ENCODE measurements at regions not wholly inside any gene's neighbourhood (a gene's known extent, or its start where the extent isn't known, plus 50 kb on each side); places are given as distances from the start of the nearest gene placed in this dataset.

DNA sequence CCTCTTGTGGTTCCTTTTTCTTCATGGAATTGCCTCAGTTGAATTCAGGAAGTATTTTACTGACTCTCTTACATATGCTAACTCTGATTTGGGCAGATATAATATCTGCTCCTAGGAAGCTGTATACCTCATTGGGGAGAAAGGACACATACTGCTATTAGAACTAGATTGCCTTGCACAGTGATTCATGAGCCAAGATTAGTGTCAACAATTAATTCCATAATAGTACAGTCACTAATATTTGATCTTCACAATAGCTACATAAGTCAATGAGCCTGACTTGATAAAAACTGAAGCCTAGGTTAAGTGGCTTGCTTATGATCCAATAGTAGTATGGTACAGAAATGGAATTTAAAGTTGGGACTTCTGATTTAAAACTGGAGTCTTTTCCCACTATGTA, 127.6 kb downstream of the ETAA1 start:
- no peak overlapping the region for H3K27ac Mint-ChIP-seq
- no peaks in the 10 kb centered on the region for H3K27me3 Mint-ChIP-seq (ENCODE audit: low read depth in 3 of 3)
- H3K4me3 ChIP-seq (replicated peaks in 1 of 3; ENCODE audit: low read depth in 2 of 3, low read length in 3 of 3): no peak overlapping the region
- H3K4me1 ChIP-seq (ENCODE audit: control insufficient read depth in 1 of 2, insufficient read depth in 2 of 2, low read length in 2 of 2): no peaks in the 10 kb centered on the region
- no peak overlapping the region for H3K4me2 ChIP-seq (replicated peaks; ENCODE audit: extremely low read depth, low read length, poor library complexity, severe bottlenecking)
- no peaks in the 10 kb centered on the region for H3K4me1 Mint-ChIP-seq
- intact Hi-C loops (cut with micrococcal nuclease): no loop called here
- H3K9me3 ChIP-seq (replicated peaks in 1 of 2; ENCODE audit: control insufficient read depth in 1 of 2, insufficient read depth in 1 of 2, low read length in 2 of 2): peaks cover 0 to 4% of the 10 kb centered on the region in 2 donors
- H3K9ac ChIP-seq (ENCODE audit: insufficient read depth, low read length, poor library complexity, severe bottlenecking): no peak overlapping the region
- H3K9me3 Mint-ChIP-seq: peaks cover 0 to 14% (median 3%) of the 10 kb centered on the region in 7 donors
- H3K27ac ChIP-seq (ENCODE audit: low read depth in 1 of 2, low read length in 2 of 2): no peak overlapping the region
- no peaks in the 10 kb centered on the region for H3K79me2 ChIP-seq (ENCODE audit: insufficient read depth, low read length)
- DNase-seq: no peak
- H3K36me3 ChIP-seq (replicated peaks in 1 of 2; ENCODE audit: control insufficient read depth in 1 of 2, insufficient read depth in 2 of 2, low read length in 2 of 2): no peaks in the 10 kb centered on the region
- no peaks in the 10 kb centered on the region for H3K36me3 Mint-ChIP-seq
- TF ChIP-seq, protein P1, sequence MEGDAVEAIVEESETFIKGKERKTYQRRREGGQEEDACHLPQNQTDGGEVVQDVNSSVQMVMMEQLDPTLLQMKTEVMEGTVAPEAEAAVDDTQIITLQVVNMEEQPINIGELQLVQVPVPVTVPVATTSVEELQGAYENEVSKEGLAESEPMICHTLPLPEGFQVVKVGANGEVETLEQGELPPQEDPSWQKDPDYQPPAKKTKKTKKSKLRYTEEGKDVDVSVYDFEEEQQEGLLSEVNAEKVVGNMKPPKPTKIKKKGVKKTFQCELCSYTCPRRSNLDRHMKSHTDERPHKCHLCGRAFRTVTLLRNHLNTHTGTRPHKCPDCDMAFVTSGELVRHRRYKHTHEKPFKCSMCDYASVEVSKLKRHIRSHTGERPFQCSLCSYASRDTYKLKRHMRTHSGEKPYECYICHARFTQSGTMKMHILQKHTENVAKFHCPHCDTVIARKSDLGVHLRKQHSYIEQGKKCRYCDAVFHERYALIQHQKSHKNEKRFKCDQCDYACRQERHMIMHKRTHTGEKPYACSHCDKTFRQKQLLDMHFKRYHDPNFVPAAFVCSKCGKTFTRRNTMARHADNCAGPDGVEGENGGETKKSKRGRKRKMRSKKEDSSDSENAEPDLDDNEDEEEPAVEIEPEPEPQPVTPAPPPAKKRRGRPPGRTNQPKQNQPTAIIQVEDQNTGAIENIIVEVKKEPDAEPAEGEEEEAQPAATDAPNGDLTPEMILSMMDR (IDR thresholded peaks at IDR 0.05): no peak
- H4K20me1 ChIP-seq (ENCODE audit: insufficient read depth, low read length): no peaks in the 10 kb centered on the region
- H3K4me3 Mint-ChIP-seq: no peak overlapping the region
- H2AFZ ChIP-seq (ENCODE audit: insufficient read depth, low read depth, low read length, poor library complexity, severe bottlenecking): no peak overlapping the region
- H3K27me3 ChIP-seq (ENCODE audit: control insufficient read depth in 2 of 2, insufficient read depth in 2 of 2, low read length in 2 of 2): no peaks in the 10 kb centered on the region

DNA sequence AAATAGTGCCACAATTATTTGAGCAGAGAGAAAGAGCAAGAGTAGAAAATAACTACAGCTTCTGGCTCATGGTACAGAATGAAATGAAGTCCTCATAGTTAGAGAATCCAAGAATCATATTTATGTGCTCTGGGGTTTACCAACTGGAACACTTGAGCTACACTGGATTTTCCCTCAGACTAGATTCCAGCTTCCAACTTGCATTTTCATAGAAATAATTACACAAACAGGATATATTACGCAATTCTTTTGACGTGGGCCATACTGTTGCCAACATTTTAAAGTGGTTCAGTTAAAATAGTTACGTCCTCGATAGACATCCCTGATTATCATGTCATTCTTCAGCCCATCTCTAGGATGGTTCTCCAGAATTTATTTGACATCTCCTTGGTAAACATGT, 129.2 kb downstream of the ETAA1 start:
- no peaks in the 10 kb centered on the region for H3K79me2 ChIP-seq (ENCODE audit: insufficient read depth, low read length)
- Mint-ChIP-seq H3K4me1 (no peaks in the 10 kb centered on the region), H3K9me3 (peaks cover 0 to 14% (median 3%) of the 10 kb centered on the region in 7 donors), H3K4me3 (no peak overlapping the region), H3K27me3 (ENCODE audit: low read depth in 3 of 3) (no peaks in the 10 kb centered on the region), H3K36me3 (no peaks in the 10 kb centered on the region), H3K27ac (no peak overlapping the region)
- intact Hi-C loops (cut with micrococcal nuclease): no loop called here
- no peaks in the 10 kb centered on the region for H4K20me1 ChIP-seq (ENCODE audit: insufficient read depth, low read length)
- H3K4me2 ChIP-seq (replicated peaks; ENCODE audit: extremely low read depth, low read length, poor library complexity, severe bottlenecking): no peak overlapping the region
- TF ChIP-seq, protein P1 (IDR thresholded peaks at IDR 0.05): no peak
- no peaks in the 10 kb centered on the region for H3K27me3 ChIP-seq (ENCODE audit: control insufficient read depth in 2 of 2, insufficient read depth in 2 of 2, low read length in 2 of 2)
- no CpG with 5 or more reads among the region's 4 CpGs for WGBS (ENCODE audit: insufficient coverage)
- no peaks in the 10 kb centered on the region for H3K36me3 ChIP-seq (replicated peaks in 1 of 2; ENCODE audit: control insufficient read depth in 1 of 2, insufficient read depth in 2 of 2, low read length in 2 of 2)
- peaks cover 0 to 4% of the 10 kb centered on the region in 2 donors for H3K9me3 ChIP-seq (replicated peaks in 1 of 2; ENCODE audit: control insufficient read depth in 1 of 2, insufficient read depth in 1 of 2, low read length in 2 of 2)
- no peak overlapping the region for H2AFZ ChIP-seq (ENCODE audit: insufficient read depth, low read depth, low read length, poor library complexity, severe bottlenecking)
- DNase-seq: no peak
- no peak overlapping the region for H3K9ac ChIP-seq (ENCODE audit: insufficient read depth, low read length, poor library complexity, severe bottlenecking)
- H3K4me1 ChIP-seq (ENCODE audit: control insufficient read depth in 1 of 2, insufficient read depth in 2 of 2, low read length in 2 of 2): no peaks in the 10 kb centered on the region
- H3K4me3 ChIP-seq (replicated peaks in 1 of 3; ENCODE audit: low read depth in 2 of 3, low read length in 3 of 3): no peak overlapping the region
- no peak overlapping the region for H3K27ac ChIP-seq (ENCODE audit: low read depth in 1 of 2, low read length in 2 of 2)
